LNCaP clone FGC (cell line): ENCODE measurements at regions not wholly inside any gene's neighbourhood (a gene's known extent, or its start where the extent isn't known, plus 50 kb on each side); places are given as distances from the start of the nearest gene placed in this dataset.

Experiments used
- DNase-seq: peaks from one replicate; pipeline ENCODE4 v3.0.0-alpha.2; 2011; ENCODE audit warnings: low read depth
- H3K4me3 ChIP-seq: 2 replicates; pipeline ENCODE4 v1.5.1; 2011; ENCODE audit warnings: mild to moderate bottlenecking, low read depth, low read length, control low read depth
- CTCF ChIP-seq: IDR thresholded peaks from 2 replicates; pipeline ENCODE4 v1.5.1; 2012; ENCODE audit warnings: mild to moderate bottlenecking; ENCODE audit not compliant: control insufficient read depth, insufficient read depth; ENCODE audit errors: extremely low read depth

GRCh38 chr13:68050761-68051160, 820.6 kb upstream of the PCDH9 start:
- no peak for TF ChIP-seq CTCF
- no peak for DNase-seq

GRCh38 chr13:68048802-68049359, 818.7 kb upstream of the PCDH9 start:
- TF ChIP-seq CTCF = no peak
- H3K4me3 ChIP-seq = no peak overlapping the region
- DNase-seq = no peak

More at GRCh38 chr13:68050761-68051160, 820.6 kb upstream of the PCDH9 start:
- H3K4me3 ChIP-seq = no peak overlapping the region

- no peak overlapping the region for H3K4me3 ChIP-seq
- DNase-seq = no peak
- no peak for TF ChIP-seq CTCF
These were observed 817.8 kb upstream of the PCDH9 start for GRCh38 chr13:68047889-68048288.

GRCh38 chr13:68046903-68047302, 816.8 kb upstream of the PCDH9 start:
- H3K4me3 ChIP-seq = no peak overlapping the region
- TF ChIP-seq CTCF = no peak
- DNase-seq = no peak

- no peak for DNase-seq
- H3K4me3 ChIP-seq = no peak overlapping the region
- no peak for TF ChIP-seq CTCF
These were observed 800.1 kb upstream of the PCDH9 start for GRCh38 chr13:68030152-68030809.

GRCh38 chr13:68028701-68029100, 798.6 kb upstream of the PCDH9 start:
- no peak for DNase-seq
- no peak for TF ChIP-seq CTCF
- no peak overlapping the region for H3K4me3 ChIP-seq

- no peak for TF ChIP-seq CTCF
- no peak overlapping the region for H3K4me3 ChIP-seq
- DNase-seq = no peak
These were observed 797.2 kb upstream of the PCDH9 start for GRCh38 chr13:68027306-68027705.
